IgD-negative memory B cell (primary cell): ENCODE measurements at regions not wholly inside any gene's neighbourhood (a gene's known extent, or its start where the extent isn't known, plus 50 kb on each side); places are given as distances from the start of the nearest gene placed in this dataset.

Experiments used
- H3K27ac Mint-ChIP-seq, 3 donors: one replicate each; pipeline ENCODE4 v1.8.0; 2020 to 2022; ENCODE audit warnings: mild to moderate bottlenecking in 3 of 3, mixed read lengths in 3 of 3, moderate library complexity in 1 of 3
- H3K27me3 Mint-ChIP-seq: one replicate; pipeline ENCODE4 v1.8.0; 2021; ENCODE audit warnings: mixed read lengths
- H3K36me3 Mint-ChIP-seq: one replicate; pipeline ENCODE4 v1.8.0; 2020; ENCODE audit warnings: mild to moderate bottlenecking, mixed read lengths
- H3K4me1 Mint-ChIP-seq, 3 donors: one replicate each; pipeline ENCODE4 v1.8.0; 2020 to 2022; ENCODE audit warnings: mixed read lengths in 3 of 3, mild to moderate bottlenecking in 1 of 3
- H3K4me3 Mint-ChIP-seq, 4 donors: one replicate each; pipeline ENCODE4 v1.8.0; 2020 to 2022; ENCODE audit warnings: mild to moderate bottlenecking in 4 of 4, mixed read lengths in 4 of 4, moderate library complexity in 3 of 4
- H3K9me3 Mint-ChIP-seq, 3 donors: one replicate each; pipeline ENCODE4 v1.8.0; 2020 to 2021; ENCODE audit warnings: mixed read lengths in 3 of 3, mild to moderate bottlenecking in 1 of 3

GRCh38 chr9:2317591-2317990 lies 302.4 kb downstream of the SMARCA2 start:
- H3K4me3 Mint-ChIP-seq: no peak overlapping the region
- no peaks in the 10 kb centered on the region for H3K36me3 Mint-ChIP-seq
- H3K27ac Mint-ChIP-seq: no peak overlapping the region
- no peaks in the 10 kb centered on the region for H3K27me3 Mint-ChIP-seq
- peaks cover 0 to 2% (median 0%) of the 10 kb centered on the region in 3 donors for H3K4me1 Mint-ChIP-seq
- peaks cover 5 to 24% (median 10%) of the 10 kb centered on the region in 3 donors for H3K9me3 Mint-ChIP-seq

GRCh38 chr9:2319421-2319820 lies 302.2 kb upstream of the VLDLR start:
- Mint-ChIP-seq H3K36me3 (no peaks in the 10 kb centered on the region), H3K4me3 (no peak overlapping the region), H3K27me3 (no peaks in the 10 kb centered on the region), H3K9me3 (peaks cover 2 to 13% (median 7%) of the 10 kb centered on the region in 3 donors), H3K4me1 (peaks cover 0 to 2% (median 0%) of the 10 kb centered on the region in 3 donors), H3K27ac (peak overlapping the region in 1 of 3 donors; percentile 31)

- H3K27ac Mint-ChIP-seq: no peak overlapping the region
- H3K4me1 Mint-ChIP-seq: peaks cover 0 to 2% (median 0%) of the 10 kb centered on the region in 3 donors
- no peaks in the 10 kb centered on the region for H3K36me3 Mint-ChIP-seq
- H3K27me3 Mint-ChIP-seq: no peaks in the 10 kb centered on the region
- peaks cover 1 to 6% (median 3%) of the 10 kb centered on the region in 3 donors for H3K9me3 Mint-ChIP-seq
- H3K4me3 Mint-ChIP-seq: no peak overlapping the region
These were observed 301.5 kb upstream of the VLDLR start for GRCh38 chr9:2320114-2320513.

GRCh38 chr9:2320632-2321031 lies 301.0 kb upstream of the VLDLR start:
- H3K4me1 Mint-ChIP-seq: peaks cover 0 to 2% (median 0%) of the 10 kb centered on the region in 3 donors
- H3K4me3 Mint-ChIP-seq: no peak overlapping the region
- no peak overlapping the region for H3K27ac Mint-ChIP-seq
- no peaks in the 10 kb centered on the region for H3K36me3 Mint-ChIP-seq
- H3K9me3 Mint-ChIP-seq: peaks cover 0 to 3% (median 1%) of the 10 kb centered on the region in 3 donors
- H3K27me3 Mint-ChIP-seq: no peaks in the 10 kb centered on the region

- Mint-ChIP-seq H3K36me3 (no peaks in the 10 kb centered on the region), H3K4me3 (no peak overlapping the region), H3K4me1 (peaks cover 0 to 2% (median 0%) of the 10 kb centered on the region in 3 donors), H3K9me3 (no peaks in the 10 kb centered on the region), H3K27me3 (no peaks in the 10 kb centered on the region), H3K27ac (no peak overlapping the region)
These were observed 300.0 kb upstream of the VLDLR start for GRCh38 chr9:2321523-2322148.

- H3K9me3 Mint-ChIP-seq: no peaks in the 10 kb centered on the region
- H3K36me3 Mint-ChIP-seq: no peaks in the 10 kb centered on the region
- H3K4me3 Mint-ChIP-seq: no peak overlapping the region
- H3K4me1 Mint-ChIP-seq: peaks cover 0 to 2% (median 0%) of the 10 kb centered on the region in 3 donors
- no peak overlapping the region for H3K27ac Mint-ChIP-seq
- H3K27me3 Mint-ChIP-seq: no peaks in the 10 kb centered on the region
These were observed 296.8 kb upstream of the VLDLR start for GRCh38 chr9:2324742-2325141.

- H3K9me3 Mint-ChIP-seq: peaks cover 0 to 8% (median 0%) of the 10 kb centered on the region in 3 donors
- H3K4me1 Mint-ChIP-seq: no peaks in the 10 kb centered on the region
- H3K27ac Mint-ChIP-seq: no peak overlapping the region
- H3K27me3 Mint-ChIP-seq: peaks cover 2% of the 10 kb centered on the region
- no peak overlapping the region for H3K4me3 Mint-ChIP-seq
- H3K36me3 Mint-ChIP-seq: no peaks in the 10 kb centered on the region
These were observed 288.9 kb upstream of the VLDLR start for GRCh38 chr9:2332663-2333062.

- peaks cover 2% of the 10 kb centered on the region for H3K27me3 Mint-ChIP-seq
- no peak overlapping the region for H3K27ac Mint-ChIP-seq
- no peak overlapping the region for H3K4me3 Mint-ChIP-seq
- no peaks in the 10 kb centered on the region for H3K4me1 Mint-ChIP-seq
- H3K9me3 Mint-ChIP-seq: peaks cover 0 to 6% (median 0%) of the 10 kb centered on the region in 3 donors
- H3K36me3 Mint-ChIP-seq: no peaks in the 10 kb centered on the region
These were observed 286.3 kb upstream of the VLDLR start for GRCh38 chr9:2335260-2335659.

GRCh38 chr9:2336055-2336454 lies 285.5 kb upstream of the VLDLR start:
- H3K4me3 Mint-ChIP-seq: no peak overlapping the region
- no peaks in the 10 kb centered on the region for H3K9me3 Mint-ChIP-seq
- no peak overlapping the region for H3K27ac Mint-ChIP-seq
- H3K36me3 Mint-ChIP-seq: no peaks in the 10 kb centered on the region
- peaks cover 2% of the 10 kb centered on the region for H3K27me3 Mint-ChIP-seq
- H3K4me1 Mint-ChIP-seq: no peaks in the 10 kb centered on the region

GRCh38 chr9:2337131-2337530 lies 284.5 kb upstream of the VLDLR start:
- no peaks in the 10 kb centered on the region for H3K4me1 Mint-ChIP-seq
- peaks cover 2% of the 10 kb centered on the region for H3K27me3 Mint-ChIP-seq
- no peak overlapping the region for H3K27ac Mint-ChIP-seq
- H3K9me3 Mint-ChIP-seq: no peaks in the 10 kb centered on the region
- no peaks in the 10 kb centered on the region for H3K36me3 Mint-ChIP-seq
- no peak overlapping the region for H3K4me3 Mint-ChIP-seq

GRCh38 chr9:2337627-2338026 lies 284.0 kb upstream of the VLDLR start:
- Mint-ChIP-seq H3K4me1 (no peaks in the 10 kb centered on the region), H3K4me3 (no peak overlapping the region), H3K36me3 (no peaks in the 10 kb centered on the region), H3K27me3 (peaks cover 2% of the 10 kb centered on the region), H3K9me3 (no peaks in the 10 kb centered on the region), H3K27ac (no peak overlapping the region)

GRCh38 chr9:2338777-2339365 lies 282.7 kb upstream of the VLDLR start:
- no peaks in the 10 kb centered on the region for H3K4me1 Mint-ChIP-seq
- H3K4me3 Mint-ChIP-seq: no peak overlapping the region
- H3K36me3 Mint-ChIP-seq: no peaks in the 10 kb centered on the region
- no peaks in the 10 kb centered on the region for H3K9me3 Mint-ChIP-seq
- H3K27ac Mint-ChIP-seq: no peak overlapping the region
- H3K27me3 Mint-ChIP-seq: peaks cover 2% of the 10 kb centered on the region

GRCh38 chr9:2339416-2339815 lies 282.2 kb upstream of the VLDLR start:
- Mint-ChIP-seq H3K4me3 (no peak overlapping the region), H3K4me1 (no peaks in the 10 kb centered on the region), H3K9me3 (no peaks in the 10 kb centered on the region), H3K36me3 (no peaks in the 10 kb centered on the region), H3K27me3 (peaks cover 2% of the 10 kb centered on the region), H3K27ac (no peak overlapping the region)

GRCh38 chr9:2340046-2340760 lies 281.4 kb upstream of the VLDLR start:
- no peaks in the 10 kb centered on the region for H3K9me3 Mint-ChIP-seq
- no peaks in the 10 kb centered on the region for H3K36me3 Mint-ChIP-seq
- no peaks in the 10 kb centered on the region for H3K4me1 Mint-ChIP-seq
- no peak overlapping the region for H3K4me3 Mint-ChIP-seq
- peaks cover 2% of the 10 kb centered on the region for H3K27me3 Mint-ChIP-seq
- no peak overlapping the region for H3K27ac Mint-ChIP-seq

GRCh38 chr9:2341126-2341525 lies 280.5 kb upstream of the VLDLR start:
- Mint-ChIP-seq H3K4me3 (no peak overlapping the region), H3K27me3 (no peaks in the 10 kb centered on the region), H3K27ac (no peak overlapping the region), H3K36me3 (no peaks in the 10 kb centered on the region), H3K4me1 (no peaks in the 10 kb centered on the region), H3K9me3 (no peaks in the 10 kb centered on the region)

GRCh38 chr9:2341956-2342355 lies 279.6 kb upstream of the VLDLR start:
- Mint-ChIP-seq H3K4me1 (no peaks in the 10 kb centered on the region), H3K27ac (no peak overlapping the region), H3K9me3 (peaks cover 0 to 1% (median 1%) of the 10 kb centered on the region in 3 donors), H3K36me3 (no peaks in the 10 kb centered on the region), H3K4me3 (no peak overlapping the region), H3K27me3 (no peaks in the 10 kb centered on the region)
